Keratinocyte (primary cell): ENCODE measurements at regions not wholly inside any gene's neighbourhood (a gene's known extent, or its start where the extent isn't known, plus 50 kb on each side); places are given as distances from the start of the nearest gene placed in this dataset.

ENCODE experiments used
- DNase-seq: peaks from one replicate; pipeline ENCODE4 v3.0.0-alpha.2; 2011; ENCODE audit warnings: low read depth, missing footprints, low spot score
- FAIRE-seq: peaks from 2 replicates; lab custom pipeline; 2011; peaks lifted over from hg19 to GRCh38; lab: Jason Lieb, UNC
- H2AFZ ChIP-seq: 2 replicates; pipeline ENCODE4 v1.6.0; 2012; ENCODE audit warnings: low read length, control low read depth, inconsistent platforms; ENCODE audit not compliant: control insufficient read depth
- H3K27ac ChIP-seq: 2 replicates; pipeline ENCODE4 v1.5.1; 2011; ENCODE audit warnings: low read length; ENCODE audit not compliant: control insufficient read depth, insufficient read depth
- H3K27me3 ChIP-seq: 3 replicates; pipeline ENCODE4 v1.6.0; 2011; ENCODE audit warnings: low read length; ENCODE audit not compliant: control insufficient read depth, insufficient read depth; ENCODE audit errors: extremely low read depth
- H3K36me3 ChIP-seq, 2 experiments: 2 replicates in 1 of 2; 3 replicates in 1 of 2; pipeline ENCODE4 v1.5.1; 2011; ENCODE audit warnings: low read length in 2 of 2, mild to moderate bottlenecking in 1 of 2; ENCODE audit not compliant: control insufficient read depth in 2 of 2, insufficient read depth in 2 of 2; ENCODE audit errors: extremely low read depth in 1 of 2
- H3K4me1 ChIP-seq: 3 replicates; pipeline ENCODE4 v1.5.1; 2011; ENCODE audit warnings: low read length; ENCODE audit not compliant: control insufficient read depth, insufficient read depth; ENCODE audit errors: extremely low read depth
- H3K4me2 ChIP-seq: 3 replicates; pipeline ENCODE4 v1.6.0; 2011; ENCODE audit warnings: low read depth, low read length; ENCODE audit not compliant: control insufficient read depth, insufficient read depth; ENCODE audit errors: extremely low read depth
- H3K4me3 ChIP-seq, 3 experiments: fragments of 200-600 bp in 1 of 3; sonication (generic) in 1 of 3; 2 replicates in 2 of 3; 3 replicates in 1 of 3; pipeline ENCODE4 v1.5.1; 2011 to 2016; ENCODE audit warnings: low read length in 3 of 3, mild to moderate bottlenecking in 3 of 3, control low read depth in 2 of 3, inconsistent platforms in 1 of 3, low read depth in 1 of 3, mixed read lengths in 1 of 3, mixed run types in 1 of 3, moderate library complexity in 1 of 3; ENCODE audit not compliant: control insufficient read depth in 2 of 3, insufficient read depth in 2 of 3; ENCODE audit errors: extremely low read depth in 1 of 3
- H3K79me2 ChIP-seq: 2 replicates; pipeline ENCODE4 v1.6.0; 2012; ENCODE audit warnings: low read length; ENCODE audit not compliant: control insufficient read depth, insufficient read depth
- H3K9ac ChIP-seq: 3 replicates; pipeline ENCODE4 v1.6.0; 2011; ENCODE audit warnings: low read length; ENCODE audit not compliant: control insufficient read depth, insufficient read depth; ENCODE audit errors: extremely low read depth
- H3K9me1 ChIP-seq: 3 replicates; pipeline ENCODE4 v1.6.0; 2011; ENCODE audit warnings: low read length; ENCODE audit not compliant: control insufficient read depth, insufficient read depth; ENCODE audit errors: extremely low read depth
- H3K9me3 ChIP-seq: 2 replicates; pipeline ENCODE4 v1.5.1; 2012; ENCODE audit warnings: low read depth, low read length; ENCODE audit not compliant: control insufficient read depth
- H4K20me1 ChIP-seq: 3 replicates; pipeline ENCODE4 v1.6.0; 2011; ENCODE audit warnings: low read length; ENCODE audit not compliant: control insufficient read depth, insufficient read depth; ENCODE audit errors: extremely low read depth
- EZH2 ChIP-seq: IDR thresholded peaks from one replicate; pipeline ENCODE4 v1.6.1; 2012; ENCODE audit warnings: inconsistent platforms, mild to moderate bottlenecking, low read length, moderate library complexity
- dilution Hi-C: fragments of 300-500 bp; cut with MboI; formaldehyde crosslinking; loops from one replicate; pipeline ENCODE4 v1.7.0; 2020; ENCODE audit warnings: low sequenced_read_pairs; ENCODE audit not compliant: extremely low pct_ligation_motif_present
- TF ChIP-seq, protein P1 (sequence below), 3 experiments: IDR thresholded peaks in 1 of 3; conservative IDR thresholded peaks in 1 of 3; optimal IDR thresholded peaks in 1 of 3; 2 replicates in 2 of 3; 3 replicates in 1 of 3; pipeline versions ENCODE3 to v1.5.1; 2011; ENCODE audit warnings: low read length in 3 of 3, mild to moderate bottlenecking in 3 of 3, moderate library complexity in 2 of 3, control low read depth in 1 of 3, inconsistent platforms in 1 of 3; ENCODE audit not compliant: insufficient read depth in 2 of 3; ENCODE audit errors: extremely low read depth in 1 of 3

DNA sequence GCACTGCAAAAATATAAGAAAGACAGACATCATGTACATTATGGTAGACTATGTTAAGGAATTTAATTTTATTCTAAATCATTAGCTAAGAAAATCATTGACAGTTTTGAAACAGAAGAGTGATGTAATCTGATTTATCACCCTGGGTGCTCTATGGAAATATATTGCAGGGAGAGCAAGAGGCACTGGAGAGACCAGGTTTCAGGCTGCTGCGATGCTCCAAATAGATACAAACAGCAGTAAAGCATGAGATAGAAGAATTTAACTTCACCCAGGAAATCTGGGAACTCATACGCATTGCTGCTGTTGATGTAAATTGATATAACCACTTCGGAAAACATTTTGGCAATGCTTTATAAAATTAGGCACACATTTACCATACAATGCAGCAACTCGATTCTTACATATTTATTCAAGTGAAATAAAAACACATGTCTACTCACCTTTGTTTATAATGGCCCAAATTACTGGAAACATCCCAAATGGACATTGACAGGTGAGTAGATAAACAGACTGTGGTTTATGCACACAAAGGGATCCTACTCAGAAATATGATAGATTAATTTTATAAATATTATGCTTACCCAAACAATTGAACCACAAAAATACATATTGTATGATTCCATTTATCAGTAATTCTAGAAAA is 535.1 kb upstream of the CHORDC1 start:
- no peaks in the 10 kb centered on the region for H3K4me1 ChIP-seq
- no peaks in the 10 kb centered on the region for H3K9me1 ChIP-seq
- H3K79me2 ChIP-seq = no peaks in the 10 kb centered on the region
- H3K9me3 ChIP-seq = no peaks in the 10 kb centered on the region
- TF ChIP-seq, protein P1, sequence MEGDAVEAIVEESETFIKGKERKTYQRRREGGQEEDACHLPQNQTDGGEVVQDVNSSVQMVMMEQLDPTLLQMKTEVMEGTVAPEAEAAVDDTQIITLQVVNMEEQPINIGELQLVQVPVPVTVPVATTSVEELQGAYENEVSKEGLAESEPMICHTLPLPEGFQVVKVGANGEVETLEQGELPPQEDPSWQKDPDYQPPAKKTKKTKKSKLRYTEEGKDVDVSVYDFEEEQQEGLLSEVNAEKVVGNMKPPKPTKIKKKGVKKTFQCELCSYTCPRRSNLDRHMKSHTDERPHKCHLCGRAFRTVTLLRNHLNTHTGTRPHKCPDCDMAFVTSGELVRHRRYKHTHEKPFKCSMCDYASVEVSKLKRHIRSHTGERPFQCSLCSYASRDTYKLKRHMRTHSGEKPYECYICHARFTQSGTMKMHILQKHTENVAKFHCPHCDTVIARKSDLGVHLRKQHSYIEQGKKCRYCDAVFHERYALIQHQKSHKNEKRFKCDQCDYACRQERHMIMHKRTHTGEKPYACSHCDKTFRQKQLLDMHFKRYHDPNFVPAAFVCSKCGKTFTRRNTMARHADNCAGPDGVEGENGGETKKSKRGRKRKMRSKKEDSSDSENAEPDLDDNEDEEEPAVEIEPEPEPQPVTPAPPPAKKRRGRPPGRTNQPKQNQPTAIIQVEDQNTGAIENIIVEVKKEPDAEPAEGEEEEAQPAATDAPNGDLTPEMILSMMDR (optimal IDR thresholded peaks at IDR 0.05 in 1 of 3, IDR thresholded peaks at IDR 0.05 in 1 of 3, conservative IDR thresholded peaks at IDR 0.05 in 1 of 3; ENCODE audit: extremely low read depth in 1 of 3, insufficient read depth in 2 of 3, low read length in 3 of 3) = no peak
- TF ChIP-seq EZH2 = no peak
- dilution Hi-C loops = no loop called here
- no peak overlapping the region for H3K27ac ChIP-seq
- no peak overlapping the region for H3K4me2 ChIP-seq
- no peak overlapping the region for H3K9ac ChIP-seq
- no peak overlapping the region for H2AFZ ChIP-seq
- H3K4me3 ChIP-seq = no peak overlapping the region
- no peaks in the 10 kb centered on the region for H3K27me3 ChIP-seq
- H4K20me1 ChIP-seq = no peaks in the 10 kb centered on the region
- DNase-seq = no peak
- H3K36me3 ChIP-seq = no peaks in the 10 kb centered on the region
- no peak for FAIRE-seq

DNA sequence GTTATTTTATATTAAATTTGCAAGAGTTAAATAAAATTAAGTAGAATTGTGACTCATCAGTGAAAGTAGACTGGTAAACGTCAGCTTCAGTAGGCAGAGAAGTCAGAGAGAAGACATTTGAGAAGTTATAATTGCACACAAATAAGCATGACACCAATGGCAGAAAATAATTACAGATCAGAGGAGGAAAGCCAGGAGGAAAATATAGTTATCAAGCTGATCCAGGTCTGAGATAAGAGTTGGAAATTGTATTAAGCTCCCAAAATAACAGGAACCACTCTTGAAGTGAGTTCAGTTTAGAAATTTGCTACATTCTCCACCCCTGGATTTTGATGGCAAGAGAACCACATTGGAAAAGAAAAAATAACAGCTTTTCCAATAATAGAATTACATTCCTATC is 533.8 kb upstream of the CHORDC1 start:
- no peak for FAIRE-seq
- Histone ChIP-seq H3K36me3 (no peaks in the 10 kb centered on the region), H3K4me2 (no peak overlapping the region), H3K27me3 (no peaks in the 10 kb centered on the region), H2AFZ (no peak overlapping the region), H3K4me3 (no peak overlapping the region), H3K9me1 (no peaks in the 10 kb centered on the region), H3K79me2 (no peaks in the 10 kb centered on the region), H3K9ac (no peak overlapping the region), H3K27ac (no peak overlapping the region), H3K4me1 (no peaks in the 10 kb centered on the region), H3K9me3 (no peaks in the 10 kb centered on the region), H4K20me1 (no peaks in the 10 kb centered on the region)
- no peak for DNase-seq
- dilution Hi-C loops = no loop called here
- TF ChIP-seq, protein P1 (optimal IDR thresholded peaks at IDR 0.05 in 1 of 3, IDR thresholded peaks at IDR 0.05 in 1 of 3, conservative IDR thresholded peaks at IDR 0.05 in 1 of 3; ENCODE audit: extremely low read depth in 1 of 3, insufficient read depth in 2 of 3, low read length in 3 of 3) = no peak
- TF ChIP-seq EZH2 = no peak
